Osteoblast (primary cell): ENCODE measurements at regions not wholly inside any gene's neighbourhood (a gene's known extent, or its start where the extent isn't known, plus 50 kb on each side); places are given as distances from the start of the nearest gene placed in this dataset.

Source experiments
- DNase-seq: peaks from one replicate; pipeline ENCODE4 v3.0.0; 2011; ENCODE audit warnings: low spot score, mixed read lengths; ENCODE audit not compliant: insufficient read length; ENCODE audit errors: missing footprints
- H2AFZ ChIP-seq: 2 replicates; pipeline ENCODE4 v1.6.0; 2011; ENCODE audit warnings: mild to moderate bottlenecking, low read length
- H3K27ac ChIP-seq: 2 replicates; pipeline ENCODE4 v1.5.1; 2011; ENCODE audit warnings: mild to moderate bottlenecking, low read depth, low read length, moderate library complexity
- H3K27me3 ChIP-seq: 2 replicates; pipeline ENCODE4 v1.6.0; 2012; ENCODE audit warnings: mild to moderate bottlenecking, control low read depth, inconsistent platforms, low read length, moderate library complexity; ENCODE audit not compliant: insufficient read depth
- H3K36me3 ChIP-seq: 2 replicates; pipeline ENCODE4 v1.5.1; 2011; ENCODE audit warnings: mild to moderate bottlenecking, low read length, control low read depth, moderate library complexity; ENCODE audit not compliant: insufficient read depth
- H3K4me1 ChIP-seq: 2 replicates; pipeline ENCODE4 v1.5.1; 2011; ENCODE audit warnings: mild to moderate bottlenecking, low read length, control low read depth, moderate library complexity; ENCODE audit not compliant: insufficient read depth
- H3K4me2 ChIP-seq: 2 replicates; pipeline ENCODE4 v1.6.0; 2011; ENCODE audit warnings: mild to moderate bottlenecking, low read length; ENCODE audit not compliant: insufficient read depth
- H3K4me3 ChIP-seq: fragments of 200-600 bp; sonication (generic); 3 replicates; pipeline ENCODE4 v1.5.1; 2012; ENCODE audit warnings: mild to moderate bottlenecking, low read length, inconsistent platforms; ENCODE audit not compliant: insufficient read depth
- H3K79me2 ChIP-seq: 2 replicates; pipeline ENCODE4 v1.6.0; 2012; ENCODE audit warnings: mild to moderate bottlenecking, low read length, control low read depth, inconsistent platforms; ENCODE audit not compliant: insufficient read depth
- H3K9me3 ChIP-seq: 2 replicates; pipeline ENCODE4 v1.5.1; 2011; ENCODE audit warnings: low read depth, low read length, control low read depth
- H4K20me1 ChIP-seq: 2 replicates; pipeline ENCODE4 v1.6.0; 2012; ENCODE audit warnings: mild to moderate bottlenecking, low read length, control low read depth; ENCODE audit not compliant: insufficient read depth
- TF ChIP-seq, protein P1 (sequence below): IDR thresholded peaks from 2 replicates; pipeline ENCODE4 v1.5.1; 2011; ENCODE audit warnings: mild to moderate bottlenecking, low read depth, low read length, moderate library complexity; ENCODE audit errors: extremely low read depth

DNA sequence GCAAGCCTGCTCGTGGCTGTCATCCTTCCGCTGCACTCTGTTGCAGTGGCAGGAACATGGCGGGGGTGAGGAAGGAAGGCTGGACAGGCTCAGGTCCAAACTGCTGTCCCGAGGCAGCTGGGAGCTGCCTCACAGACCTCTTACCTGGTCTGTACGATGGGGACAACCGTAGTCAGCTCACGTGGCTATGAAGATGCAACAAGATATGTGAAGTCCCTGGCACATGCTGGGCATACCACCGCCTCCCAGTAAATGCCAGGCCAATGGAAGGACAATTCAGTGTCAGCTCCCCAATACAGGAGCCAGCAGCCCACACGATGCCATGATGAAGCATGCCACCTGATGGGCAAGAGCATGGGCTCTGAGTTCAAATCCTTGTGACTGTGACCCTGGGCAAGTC is 344.4 kb downstream of the CYRIA start:
- Histone ChIP-seq H3K36me3 (no peaks in the 10 kb centered on the region), H3K79me2 (no peaks in the 10 kb centered on the region), H3K9me3 (peaks cover 2% of the 10 kb centered on the region), H3K4me1 (no peaks in the 10 kb centered on the region), H2AFZ (no peak overlapping the region), H3K4me2 (no peak overlapping the region), H3K27me3 (no peaks in the 10 kb centered on the region), H3K27ac (no peak overlapping the region), H4K20me1 (no peaks in the 10 kb centered on the region), H3K4me3 (no peak overlapping the region)
- TF ChIP-seq, protein P1, sequence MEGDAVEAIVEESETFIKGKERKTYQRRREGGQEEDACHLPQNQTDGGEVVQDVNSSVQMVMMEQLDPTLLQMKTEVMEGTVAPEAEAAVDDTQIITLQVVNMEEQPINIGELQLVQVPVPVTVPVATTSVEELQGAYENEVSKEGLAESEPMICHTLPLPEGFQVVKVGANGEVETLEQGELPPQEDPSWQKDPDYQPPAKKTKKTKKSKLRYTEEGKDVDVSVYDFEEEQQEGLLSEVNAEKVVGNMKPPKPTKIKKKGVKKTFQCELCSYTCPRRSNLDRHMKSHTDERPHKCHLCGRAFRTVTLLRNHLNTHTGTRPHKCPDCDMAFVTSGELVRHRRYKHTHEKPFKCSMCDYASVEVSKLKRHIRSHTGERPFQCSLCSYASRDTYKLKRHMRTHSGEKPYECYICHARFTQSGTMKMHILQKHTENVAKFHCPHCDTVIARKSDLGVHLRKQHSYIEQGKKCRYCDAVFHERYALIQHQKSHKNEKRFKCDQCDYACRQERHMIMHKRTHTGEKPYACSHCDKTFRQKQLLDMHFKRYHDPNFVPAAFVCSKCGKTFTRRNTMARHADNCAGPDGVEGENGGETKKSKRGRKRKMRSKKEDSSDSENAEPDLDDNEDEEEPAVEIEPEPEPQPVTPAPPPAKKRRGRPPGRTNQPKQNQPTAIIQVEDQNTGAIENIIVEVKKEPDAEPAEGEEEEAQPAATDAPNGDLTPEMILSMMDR = no peak
- DNase-seq = no peak

DNA sequence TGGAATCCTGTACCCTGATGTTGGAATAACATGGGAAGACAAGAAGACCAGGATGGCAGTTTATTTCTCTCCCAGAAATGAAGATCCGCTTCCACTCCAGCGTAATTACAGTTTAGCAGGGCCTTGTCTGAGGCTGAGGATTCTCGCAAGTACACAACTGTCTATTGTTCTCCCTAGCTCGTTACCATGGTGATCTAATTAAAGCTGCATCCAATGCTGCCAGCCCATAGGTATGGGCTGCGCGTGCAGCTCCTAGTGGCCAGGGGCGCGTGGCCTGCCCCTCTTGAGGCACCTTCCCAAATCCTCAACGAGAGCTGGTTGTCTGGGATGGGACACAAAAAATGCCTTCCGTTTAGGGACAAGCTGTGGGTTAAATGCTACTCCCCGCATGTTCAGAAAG is 344.9 kb downstream of the CYRIA start:
- no peak overlapping the region for H3K27ac ChIP-seq
- no peak overlapping the region for H2AFZ ChIP-seq
- TF ChIP-seq, protein P1 = no peak
- H3K27me3 ChIP-seq = no peaks in the 10 kb centered on the region
- H3K36me3 ChIP-seq = no peaks in the 10 kb centered on the region
- H3K4me3 ChIP-seq = no peak overlapping the region
- H4K20me1 ChIP-seq = no peaks in the 10 kb centered on the region
- H3K9me3 ChIP-seq = peaks cover 2% of the 10 kb centered on the region
- H3K79me2 ChIP-seq = no peaks in the 10 kb centered on the region
- peak; percentile 32 for DNase-seq
- H3K4me1 ChIP-seq = no peaks in the 10 kb centered on the region
- no peak overlapping the region for H3K4me2 ChIP-seq

DNA sequence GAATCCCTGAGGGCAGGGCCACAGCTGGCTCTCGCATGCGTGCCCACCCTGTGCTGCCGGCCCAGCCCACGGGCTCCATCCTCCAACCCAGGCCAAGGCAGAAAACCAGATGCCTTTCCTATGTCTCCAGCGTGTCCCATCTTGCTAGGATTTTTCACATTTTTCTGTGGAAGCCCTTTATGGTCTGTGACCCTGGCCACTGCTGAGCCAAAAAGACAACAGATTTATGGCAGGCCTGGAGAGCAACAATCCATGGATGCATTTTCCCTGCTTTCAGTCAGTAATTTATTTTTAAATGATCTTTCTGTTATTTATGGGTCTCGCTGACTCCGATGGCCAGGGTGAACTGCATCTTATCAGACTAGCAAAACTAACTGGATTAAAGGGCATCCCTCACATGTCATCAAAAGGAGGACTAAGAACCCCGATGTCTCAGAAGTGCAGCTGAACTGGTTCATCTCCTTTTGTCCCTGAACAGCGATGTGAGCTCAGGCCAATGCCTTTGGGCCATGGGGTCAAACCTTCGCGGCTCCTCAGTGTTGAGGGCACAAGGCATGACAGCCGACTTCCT is 346.0 kb downstream of the CYRIA start:
- no peaks in the 10 kb centered on the region for H3K79me2 ChIP-seq
- no peak overlapping the region for H3K4me2 ChIP-seq
- no peaks in the 10 kb centered on the region for H3K4me1 ChIP-seq
- no peaks in the 10 kb centered on the region for H3K36me3 ChIP-seq
- TF ChIP-seq, protein P1 = no peak
- peak; percentile 51 for DNase-seq
- no peaks in the 10 kb centered on the region for H4K20me1 ChIP-seq
- no peak overlapping the region for H3K4me3 ChIP-seq
- no peak overlapping the region for H2AFZ ChIP-seq
- no peak overlapping the region for H3K27ac ChIP-seq
- H3K9me3 ChIP-seq = peaks cover 2% of the 10 kb centered on the region
- H3K27me3 ChIP-seq = no peaks in the 10 kb centered on the region

DNA sequence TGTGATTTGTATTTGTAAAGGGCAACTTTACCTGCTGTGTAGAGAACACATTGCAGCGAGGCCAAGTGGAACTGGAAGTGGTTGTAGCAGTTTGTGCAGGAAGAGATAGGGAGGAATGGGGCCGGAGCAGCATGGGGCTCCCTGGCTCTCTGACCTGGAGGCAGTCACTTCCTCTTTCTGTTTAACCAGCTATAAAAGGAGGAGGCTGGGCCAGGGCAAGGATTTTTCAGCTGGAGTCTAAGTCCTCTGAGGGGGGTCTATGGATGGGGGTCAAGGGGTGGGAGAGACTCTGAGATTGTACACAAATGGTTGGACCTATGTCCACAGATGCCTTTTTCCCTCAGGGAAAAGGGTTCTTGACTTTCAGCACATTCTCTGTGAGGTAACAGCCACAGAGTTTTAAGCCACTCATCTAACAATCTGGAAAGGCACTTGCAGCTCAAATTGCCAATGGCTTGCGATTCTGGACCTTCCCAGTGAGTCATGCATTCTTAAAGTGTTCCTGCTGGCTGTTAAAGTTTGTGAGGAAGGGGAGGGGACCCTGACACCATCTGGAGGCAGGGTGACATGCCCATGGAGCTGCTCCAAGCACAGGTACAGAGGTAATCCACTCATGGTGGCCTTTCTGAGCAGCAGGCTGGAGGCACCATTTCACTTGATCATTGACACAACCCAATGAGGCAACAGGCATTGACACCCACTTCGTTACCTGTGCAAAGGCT is 347.0 kb downstream of the CYRIA start:
- H3K4me2 ChIP-seq = no peak overlapping the region
- peak; percentile 52 for DNase-seq
- H3K27ac ChIP-seq = no peak overlapping the region
- H3K36me3 ChIP-seq = no peaks in the 10 kb centered on the region
- no peak overlapping the region for H2AFZ ChIP-seq
- TF ChIP-seq, protein P1 = no peak
- no peak overlapping the region for H3K4me3 ChIP-seq
- no peaks in the 10 kb centered on the region for H3K4me1 ChIP-seq
- no peaks in the 10 kb centered on the region for H3K79me2 ChIP-seq
- no peaks in the 10 kb centered on the region for H4K20me1 ChIP-seq
- H3K9me3 ChIP-seq = peaks cover 5% of the 10 kb centered on the region
- H3K27me3 ChIP-seq = no peaks in the 10 kb centered on the region
